ENCODE measurements at regions not wholly inside any gene's neighbourhood (a gene's known extent, or its start where the extent isn't known, plus 50 kb on each side); places are given as distances from the start of the nearest gene placed in this dataset.

- DNase-seq (ENCODE audit: low spot score): no peak
Measured at GRCh38 chr20:10958279-10958678, 284.5 kb upstream of the JAG1 start.

GRCh38 chr20:10960416-10960815 lies 286.6 kb upstream of the JAG1 start:
- no peak for DNase-seq (ENCODE audit: low spot score)

- no peak for DNase-seq (ENCODE audit: low spot score)
Measured at GRCh38 chr20:10961651-10962288, 288.0 kb upstream of the JAG1 start.

GRCh38 chr20:10962937-10963336 lies 289.1 kb upstream of the JAG1 start:
- no peak for DNase-seq (ENCODE audit: low spot score)

- DNase-seq (ENCODE audit: low spot score): no peak
Measured at GRCh38 chr20:10963717-10964266, 290.0 kb upstream of the JAG1 start.

- no peak for DNase-seq (ENCODE audit: low spot score)
Measured at GRCh38 chr20:10965936-10966470, 292.2 kb upstream of the JAG1 start.

GRCh38 chr20:10970109-10970508 lies 296.3 kb upstream of the JAG1 start:
- DNase-seq (ENCODE audit: low spot score): no peak

GRCh38 chr20:10971096-10971495 lies 297.3 kb upstream of the JAG1 start:
- DNase-seq (ENCODE audit: low spot score): no peak

GRCh38 chr20:10972219-10972860 lies 298.5 kb upstream of the JAG1 start:
- DNase-seq (ENCODE audit: low spot score): no peak

- no peak for DNase-seq (ENCODE audit: low spot score)
Measured at GRCh38 chr20:10976051-10976450, 302.3 kb upstream of the JAG1 start.

- DNase-seq (ENCODE audit: low spot score): no peak
Measured at GRCh38 chr20:10978019-10978702, 304.4 kb upstream of the JAG1 start.

GRCh38 chr20:10978713-10979112 lies 304.9 kb upstream of the JAG1 start:
- DNase-seq (ENCODE audit: low spot score): no peak

- DNase-seq (ENCODE audit: low spot score): no peak
Measured at GRCh38 chr20:10982692-10983091, 308.9 kb upstream of the JAG1 start.

GRCh38 chr20:10984294-10984693 lies 310.5 kb upstream of the JAG1 start:
- DNase-seq (ENCODE audit: low spot score): no peak

- no peak for DNase-seq (ENCODE audit: low spot score)
Measured at GRCh38 chr20:10984913-10985312, 311.1 kb upstream of the JAG1 start.

GRCh38 chr20:10985536-10985935 lies 311.7 kb upstream of the JAG1 start:
- DNase-seq (ENCODE audit: low spot score): no peak

GRCh38 chr20:10986586-10986985 lies 312.8 kb upstream of the JAG1 start:
- DNase-seq (ENCODE audit: low spot score): no peak

GRCh38 chr20:10987651-10988383 lies 314.0 kb upstream of the JAG1 start:
- no peak for DNase-seq (ENCODE audit: low spot score)

- no peak for DNase-seq (ENCODE audit: low spot score)
Measured at GRCh38 chr20:10990625-10991382, 317.0 kb upstream of the JAG1 start.

GRCh38 chr20:10992731-10993130 lies 318.9 kb upstream of the JAG1 start:
- no peak for DNase-seq (ENCODE audit: low spot score)

- no peak for DNase-seq (ENCODE audit: low spot score)
Measured at GRCh38 chr20:10994991-10995700, 321.3 kb upstream of the JAG1 start.
